Activated B cell treated with CpG ODN at 0.5 μM for 24 hours (primary cell): ENCODE measurements at regions not wholly inside any gene's neighbourhood (a gene's known extent, or its start where the extent isn't known, plus 50 kb on each side); places are given as distances from the start of the nearest gene placed in this dataset.

ENCODE experiments used
- ATAC-seq: fragments of 200-7000 bp; cut with Tn5 transposase; one replicate; pipeline ENCODE4 v1.10.0; 2021; ENCODE audit warnings: low read depth, mild to moderate bottlenecking, moderate library complexity
- CTCF ChIA-PET: fragments of 350-600 bp; sonication (Branson Sonifier 250); formaldehyde crosslinking; loops from one replicate; lab custom pipeline; 2021; ENCODE audit warnings: antibody characterized with exemption; lab: Charles Lee
- POLR2A ChIA-PET: fragments of 350-600 bp; sonication (Branson Sonifier 250); formaldehyde crosslinking; loops from one replicate; lab custom pipeline; 2021; ENCODE audit warnings: antibody characterized with exemption; lab: Charles Lee
- DNase-seq: peaks from one replicate; pipeline ENCODE4 v3.0.0; 2022
- H3K27ac Mint-ChIP-seq: one replicate; pipeline ENCODE4 v1.8.0; 2020; ENCODE audit warnings: mixed read lengths
- H3K27me3 Mint-ChIP-seq: one replicate; pipeline ENCODE4 v1.8.0; 2021; ENCODE audit warnings: mixed read lengths
- H3K36me3 Mint-ChIP-seq: one replicate; pipeline ENCODE4 v1.8.0; 2021; ENCODE audit warnings: low read depth, mixed read lengths
- H3K4me1 Mint-ChIP-seq: one replicate; pipeline ENCODE4 v1.8.0; 2021; ENCODE audit warnings: mixed read lengths
- H3K4me3 Mint-ChIP-seq: one replicate; pipeline ENCODE4 v1.8.0; 2020; ENCODE audit warnings: mild to moderate bottlenecking, mixed read lengths
- H3K9me3 Mint-ChIP-seq: one replicate; pipeline ENCODE4 v1.8.0; 2020; ENCODE audit warnings: mixed read lengths
- intact Hi-C: fragments of 100-400 bp; cut with micrococcal nuclease; formaldehyde crosslinking; loops from one replicate; pipeline ENCODE4 v1.15.1; 2024
- TF ChIP-seq, protein P1 (sequence below): fragments of 200-600 bp; IDR thresholded peaks from one replicate; pipeline ENCODE4 v1.8.0; 2022; ENCODE audit warnings: antibody characterized with exemption, mild to moderate bottlenecking

DNA sequence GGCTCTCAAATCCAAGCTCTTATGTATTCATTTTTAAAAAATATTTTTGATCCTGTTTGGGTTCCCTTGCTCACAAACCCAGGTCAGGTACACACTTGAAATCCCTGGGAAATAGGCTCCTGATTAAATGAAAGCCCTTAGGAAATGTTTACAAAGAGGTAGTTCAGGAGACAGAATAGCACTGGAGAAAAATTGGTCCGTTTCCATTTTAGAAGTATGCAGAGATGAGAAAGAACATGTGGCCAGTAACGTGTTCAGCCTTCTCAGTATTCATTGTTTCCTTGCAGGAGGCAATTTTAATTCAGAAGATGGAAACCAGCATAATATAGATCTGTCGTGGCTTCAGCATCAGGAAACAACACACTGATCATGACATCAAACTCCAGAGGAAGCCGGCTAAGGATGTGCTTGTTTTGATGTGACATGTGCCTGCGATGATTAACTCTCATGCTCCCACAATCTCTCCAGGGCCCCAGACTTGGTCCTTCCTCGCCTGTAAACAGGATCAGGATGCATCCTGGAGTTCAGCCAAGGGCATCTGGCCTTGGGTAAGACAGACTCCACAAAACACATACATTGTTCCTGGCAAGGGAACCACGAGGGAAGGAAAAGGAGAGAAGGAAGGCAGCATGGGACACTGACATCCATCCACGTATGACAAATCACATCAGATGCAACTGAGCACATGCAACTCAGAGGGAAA, 350.5 kb upstream of the THBS1 start:
- no peaks in the 10 kb centered on the region for H3K27me3 Mint-ChIP-seq
- no peak overlapping the region for H3K4me3 Mint-ChIP-seq
- TF ChIP-seq, protein P1, sequence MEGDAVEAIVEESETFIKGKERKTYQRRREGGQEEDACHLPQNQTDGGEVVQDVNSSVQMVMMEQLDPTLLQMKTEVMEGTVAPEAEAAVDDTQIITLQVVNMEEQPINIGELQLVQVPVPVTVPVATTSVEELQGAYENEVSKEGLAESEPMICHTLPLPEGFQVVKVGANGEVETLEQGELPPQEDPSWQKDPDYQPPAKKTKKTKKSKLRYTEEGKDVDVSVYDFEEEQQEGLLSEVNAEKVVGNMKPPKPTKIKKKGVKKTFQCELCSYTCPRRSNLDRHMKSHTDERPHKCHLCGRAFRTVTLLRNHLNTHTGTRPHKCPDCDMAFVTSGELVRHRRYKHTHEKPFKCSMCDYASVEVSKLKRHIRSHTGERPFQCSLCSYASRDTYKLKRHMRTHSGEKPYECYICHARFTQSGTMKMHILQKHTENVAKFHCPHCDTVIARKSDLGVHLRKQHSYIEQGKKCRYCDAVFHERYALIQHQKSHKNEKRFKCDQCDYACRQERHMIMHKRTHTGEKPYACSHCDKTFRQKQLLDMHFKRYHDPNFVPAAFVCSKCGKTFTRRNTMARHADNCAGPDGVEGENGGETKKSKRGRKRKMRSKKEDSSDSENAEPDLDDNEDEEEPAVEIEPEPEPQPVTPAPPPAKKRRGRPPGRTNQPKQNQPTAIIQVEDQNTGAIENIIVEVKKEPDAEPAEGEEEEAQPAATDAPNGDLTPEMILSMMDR = no peak
- no peak for ATAC-seq
- H3K27ac Mint-ChIP-seq = no peak overlapping the region
- intact Hi-C loops = no loop called here
- CTCF ChIA-PET = no interaction called here
- H3K36me3 Mint-ChIP-seq = no peaks in the 10 kb centered on the region
- H3K4me1 Mint-ChIP-seq = no peaks in the 10 kb centered on the region
- POLR2A ChIA-PET = no interaction called here
- H3K9me3 Mint-ChIP-seq = no peaks in the 10 kb centered on the region
- no peak for DNase-seq

DNA sequence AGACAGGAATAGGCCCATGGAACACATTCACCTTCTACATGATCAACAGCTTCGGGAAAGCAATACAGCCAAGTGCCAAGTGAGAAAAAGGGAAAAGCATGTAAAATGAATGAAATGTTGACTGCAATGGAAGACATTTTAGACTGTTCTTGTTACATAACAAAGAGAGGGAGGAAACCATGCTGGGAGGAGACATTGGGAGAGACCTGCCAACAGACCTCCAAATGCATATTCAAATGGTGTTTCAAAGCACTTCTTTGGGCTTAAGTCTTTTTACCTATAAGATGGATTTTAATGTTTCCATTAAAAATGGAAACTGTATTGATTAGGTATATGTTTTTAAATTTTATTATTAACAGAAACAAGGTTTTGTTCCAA, 350.0 kb upstream of the THBS1 start:
- POLR2A ChIA-PET = no interaction called here
- no peaks in the 10 kb centered on the region for H3K4me1 Mint-ChIP-seq
- H3K4me3 Mint-ChIP-seq = no peak overlapping the region
- ATAC-seq (no peak), DNase-seq (no peak)
- intact Hi-C loops = no loop called here
- H3K27ac Mint-ChIP-seq = no peak overlapping the region
- no peaks in the 10 kb centered on the region for H3K27me3 Mint-ChIP-seq
- TF ChIP-seq, protein P1 = no peak
- no peaks in the 10 kb centered on the region for H3K9me3 Mint-ChIP-seq
- CTCF ChIA-PET = no interaction called here
- no peaks in the 10 kb centered on the region for H3K36me3 Mint-ChIP-seq

DNA sequence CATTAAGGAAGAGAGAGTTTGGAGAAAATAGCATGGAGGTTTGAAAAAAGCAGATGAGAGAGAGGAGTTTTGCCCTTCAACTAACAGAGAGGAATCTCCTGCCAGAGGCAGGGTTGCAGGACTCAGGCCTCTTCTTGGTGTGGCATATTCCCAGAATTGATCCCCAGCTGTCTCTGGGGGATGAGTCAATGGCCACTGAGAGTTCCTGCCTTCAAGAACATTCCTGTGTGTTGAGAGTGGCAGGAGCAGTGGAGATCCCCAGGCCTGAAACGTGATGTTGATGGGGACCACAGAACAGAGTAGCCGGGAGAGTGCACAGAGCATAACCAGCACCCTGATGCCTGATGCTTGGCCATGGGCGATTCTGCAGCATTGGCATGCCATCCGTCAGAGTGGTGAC, 348.4 kb upstream of the THBS1 start:
- POLR2A ChIA-PET = no interaction called here
- Mint-ChIP-seq H3K36me3 (no peaks in the 10 kb centered on the region), H3K27me3 (no peaks in the 10 kb centered on the region), H3K27ac (no peak overlapping the region), H3K4me3 (no peak overlapping the region), H3K4me1 (no peaks in the 10 kb centered on the region), H3K9me3 (no peaks in the 10 kb centered on the region)
- no peak for ATAC-seq
- CTCF ChIA-PET = no interaction called here
- TF ChIP-seq, protein P1 = no peak
- intact Hi-C loops = no loop called here
- DNase-seq = no peak

DNA sequence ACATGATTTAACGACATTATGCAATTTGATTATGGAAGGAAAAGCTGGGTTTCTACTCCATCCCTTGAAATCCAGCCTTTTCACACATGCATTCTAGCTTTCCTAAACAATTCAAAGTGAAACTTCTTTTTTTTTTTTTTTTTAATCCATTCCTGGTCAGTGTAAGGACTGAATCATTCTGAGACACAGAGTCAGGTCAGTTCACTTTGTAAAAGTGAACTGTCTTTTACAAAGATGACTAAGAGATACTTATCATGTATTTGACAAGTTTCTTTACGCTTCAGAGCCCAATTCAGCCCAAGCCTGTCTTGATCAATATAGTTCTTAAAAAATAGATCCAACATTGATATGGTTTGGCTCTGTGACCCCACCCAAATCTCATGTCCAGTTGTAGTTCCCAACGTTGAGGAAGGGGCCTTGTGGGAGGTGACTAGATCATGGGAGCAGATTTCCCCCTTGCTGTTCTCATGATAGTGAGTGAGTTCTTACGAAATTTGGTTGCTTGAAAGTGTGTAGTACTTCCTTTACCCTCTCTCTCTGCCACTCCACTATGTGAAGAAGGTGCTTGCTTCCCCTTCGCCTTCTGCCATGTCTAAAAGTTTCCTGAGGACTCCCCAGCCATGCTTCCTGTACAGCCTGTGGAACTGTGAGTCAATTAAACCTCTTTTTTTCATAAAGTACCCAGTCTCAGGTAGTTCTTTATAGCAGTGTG, 345.6 kb upstream of the THBS1 start:
- intact Hi-C loops = no loop called here
- DNase-seq (no peak), ATAC-seq (no peak)
- Mint-ChIP-seq H3K9me3 (no peaks in the 10 kb centered on the region), H3K27ac (no peak overlapping the region), H3K27me3 (no peaks in the 10 kb centered on the region), H3K4me1 (no peaks in the 10 kb centered on the region), H3K36me3 (no peaks in the 10 kb centered on the region), H3K4me3 (no peak overlapping the region)
- TF ChIP-seq, protein P1 = no peak
- ChIA-PET CTCF (no interaction called here), POLR2A (no interaction called here)

DNA sequence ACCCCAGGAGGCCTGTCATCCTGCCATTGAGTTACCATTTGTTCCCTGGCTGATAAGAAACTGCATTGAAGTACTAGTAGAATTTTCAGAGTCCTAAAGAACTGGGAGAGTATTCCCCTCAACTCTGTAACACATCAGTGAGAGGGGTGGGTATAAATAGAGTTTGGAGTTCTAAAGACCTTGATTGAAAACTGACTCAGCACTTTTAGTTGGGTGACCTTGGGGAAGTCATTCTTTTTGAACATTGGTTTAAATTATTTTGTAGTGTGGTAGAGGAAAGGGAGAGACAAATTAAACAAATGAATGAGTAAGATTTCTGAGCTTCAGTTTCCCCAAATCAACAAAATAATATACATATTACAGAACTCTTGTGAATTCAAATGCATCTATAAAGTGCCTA, 344.5 kb upstream of the THBS1 start:
- CTCF ChIA-PET = no interaction called here
- H3K9me3 Mint-ChIP-seq = no peaks in the 10 kb centered on the region
- ATAC-seq (no peak), DNase-seq (no peak)
- intact Hi-C loops = no loop called here
- no peak overlapping the region for H3K27ac Mint-ChIP-seq
- TF ChIP-seq, protein P1 = no peak
- H3K27me3 Mint-ChIP-seq = no peaks in the 10 kb centered on the region
- H3K36me3 Mint-ChIP-seq = no peaks in the 10 kb centered on the region
- H3K4me3 Mint-ChIP-seq = no peak overlapping the region
- no peaks in the 10 kb centered on the region for H3K4me1 Mint-ChIP-seq
- POLR2A ChIA-PET = no interaction called here
